T-helper 1 cell treated with Interleukin-12 subunit alpha and Interleukin-12 subunit beta and Interleukin-4 antibody, amounts not matched to agents 30 ng/mL and 1 ng/mL, for 36 hours (primary cell): ENCODE measurements at regions not wholly inside any gene's neighbourhood (a gene's known extent, or its start where the extent isn't known, plus 50 kb on each side); places are given as distances from the start of the nearest gene placed in this dataset.

Experiments
- intact Hi-C: fragments of 100-400 bp; cut with micrococcal nuclease; formaldehyde crosslinking; loops from one replicate; pipeline ENCODE4 v1.15.1; 2024

- intact Hi-C loops = no loop called here
Observed at GRCh38 chr2:6452702-6453481, 412.8 kb downstream of the CMPK2 start.

GRCh38 chr2:6454286-6454990 is 411.3 kb downstream of the CMPK2 start:
- intact Hi-C loops = no loop called here

GRCh38 chr2:6459138-6459537 is 406.6 kb downstream of the CMPK2 start:
- intact Hi-C loops = no loop called here

GRCh38 chr2:6470518-6470917 is 395.2 kb downstream of the CMPK2 start:
- intact Hi-C loops = no loop called here

GRCh38 chr2:6471419-6471818 is 394.3 kb downstream of the CMPK2 start:
- intact Hi-C loops = no loop called here

GRCh38 chr2:6474161-6475140 is 391.3 kb downstream of the CMPK2 start:
- intact Hi-C loops = no loop called here

- intact Hi-C loops = no loop called here
Observed at GRCh38 chr2:6475155-6475940, 390.4 kb downstream of the CMPK2 start.

- intact Hi-C loops = no loop called here
Observed at GRCh38 chr2:6480514-6480913, 385.2 kb downstream of the CMPK2 start.

- intact Hi-C loops = no loop called here
Observed at GRCh38 chr2:6482256-6482655, 383.5 kb downstream of the CMPK2 start.

GRCh38 chr2:6487765-6488164 is 377.9 kb downstream of the CMPK2 start:
- intact Hi-C loops = no loop called here

GRCh38 chr2:6492573-6492972 is 373.1 kb downstream of the CMPK2 start:
- intact Hi-C loops = no loop called here

GRCh38 chr2:6493266-6493665 is 372.4 kb downstream of the CMPK2 start:
- intact Hi-C loops = no loop called here

GRCh38 chr2:6493669-6494068 is 372.0 kb downstream of the CMPK2 start:
- intact Hi-C loops = no loop called here

GRCh38 chr2:6495466-6495865 is 370.2 kb downstream of the CMPK2 start:
- intact Hi-C loops = no loop called here

GRCh38 chr2:6496376-6496775 is 369.3 kb downstream of the CMPK2 start:
- intact Hi-C loops = no loop called here

- intact Hi-C loops = no loop called here
Observed at GRCh38 chr2:6497048-6497447, 368.7 kb downstream of the CMPK2 start.

GRCh38 chr2:6498841-6499240 is 366.9 kb downstream of the CMPK2 start:
- intact Hi-C loops = no loop called here

GRCh38 chr2:6499691-6500090 is 366.0 kb downstream of the CMPK2 start:
- intact Hi-C loops = no loop called here

GRCh38 chr2:6506361-6506794 is 359.3 kb downstream of the CMPK2 start:
- intact Hi-C loops = no loop called here

GRCh38 chr2:6506859-6507258 is 358.8 kb downstream of the CMPK2 start:
- intact Hi-C loops = no loop called here

GRCh38 chr2:6510532-6510931 is 355.2 kb downstream of the CMPK2 start:
- intact Hi-C loops = no loop called here
